ENCODE measurements at regions not wholly inside any gene's neighbourhood (a gene's known extent, or its start where the extent isn't known, plus 50 kb on each side); places are given as distances from the start of the nearest gene placed in this dataset.
A peak's percentile ranks its signal among the peaks of the same experiment; 100 is the strongest.

DNA sequence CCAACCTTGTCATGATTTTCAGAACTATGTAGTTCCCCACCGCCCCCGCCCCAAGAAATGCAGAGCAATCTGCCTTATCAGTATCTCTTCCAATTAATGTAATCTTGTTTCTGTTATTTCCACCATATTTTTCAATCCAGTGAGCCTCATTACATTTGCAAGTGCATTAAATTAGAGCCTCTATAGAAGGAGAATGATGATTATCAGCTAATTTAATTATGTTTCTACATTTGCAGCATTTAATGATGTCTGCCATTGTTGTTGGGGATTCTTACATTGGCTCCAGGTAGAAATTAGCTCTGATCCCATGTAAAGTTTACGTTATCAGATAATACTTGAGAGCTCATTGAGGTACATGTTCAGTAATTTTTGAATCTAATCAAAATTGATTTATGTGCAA is 707.0 kb upstream of the RBFOX1 start:
- TF ChIP-seq RARB (CRISPR knock-in tag; IDR thresholded peaks at IDR 0.05), result no peak
- TF ChIP-seq TCF4 (CRISPR knock-in tag; IDR thresholded peaks at IDR 0.05; ENCODE audit: borderline replicate concordance), result peak; percentile 23; the same call in 1 of the 2 replicates
- no peak for ATAC-seq

GRCh38 chr16:6618874-6619273 is 713.8 kb upstream of the RBFOX1 start:
- no peak for ATAC-seq
- TF ChIP-seq ZFP30 (CRISPR knock-in tag; IDR thresholded peaks at IDR 0.05), result no peak
- no peak for TF ChIP-seq TOX (CRISPR knock-in tag; IDR thresholded peaks at IDR 0.05; ENCODE audit: borderline replicate concordance)
- TF ChIP-seq, protein P1, sequence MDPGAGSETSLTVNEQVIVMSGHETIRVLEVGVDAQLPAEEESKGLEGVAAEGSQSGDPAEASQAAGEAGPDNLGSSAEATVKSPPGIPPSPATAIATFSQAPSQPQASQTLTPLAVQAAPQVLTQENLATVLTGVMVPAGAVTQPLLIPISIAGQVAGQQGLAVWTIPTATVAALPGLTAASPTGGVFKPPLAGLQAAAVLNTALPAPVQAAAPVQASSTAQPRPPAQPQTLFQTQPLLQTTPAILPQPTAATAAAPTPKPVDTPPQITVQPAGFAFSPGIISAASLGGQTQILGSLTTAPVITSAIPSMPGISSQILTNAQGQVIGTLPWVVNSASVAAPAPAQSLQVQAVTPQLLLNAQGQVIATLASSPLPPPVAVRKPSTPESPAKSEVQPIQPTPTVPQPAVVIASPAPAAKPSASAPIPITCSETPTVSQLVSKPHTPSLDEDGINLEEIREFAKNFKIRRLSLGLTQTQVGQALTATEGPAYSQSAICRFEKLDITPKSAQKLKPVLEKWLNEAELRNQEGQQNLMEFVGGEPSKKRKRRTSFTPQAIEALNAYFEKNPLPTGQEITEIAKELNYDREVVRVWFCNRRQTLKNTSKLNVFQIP (CRISPR knock-in tag; IDR thresholded peaks at IDR 0.05; ENCODE audit: borderline replicate concordance, low read depth), result no peak
- no peak for TF ChIP-seq GLIS3 (CRISPR knock-in tag; IDR thresholded peaks at IDR 0.05)
- TF ChIP-seq, protein P2, sequence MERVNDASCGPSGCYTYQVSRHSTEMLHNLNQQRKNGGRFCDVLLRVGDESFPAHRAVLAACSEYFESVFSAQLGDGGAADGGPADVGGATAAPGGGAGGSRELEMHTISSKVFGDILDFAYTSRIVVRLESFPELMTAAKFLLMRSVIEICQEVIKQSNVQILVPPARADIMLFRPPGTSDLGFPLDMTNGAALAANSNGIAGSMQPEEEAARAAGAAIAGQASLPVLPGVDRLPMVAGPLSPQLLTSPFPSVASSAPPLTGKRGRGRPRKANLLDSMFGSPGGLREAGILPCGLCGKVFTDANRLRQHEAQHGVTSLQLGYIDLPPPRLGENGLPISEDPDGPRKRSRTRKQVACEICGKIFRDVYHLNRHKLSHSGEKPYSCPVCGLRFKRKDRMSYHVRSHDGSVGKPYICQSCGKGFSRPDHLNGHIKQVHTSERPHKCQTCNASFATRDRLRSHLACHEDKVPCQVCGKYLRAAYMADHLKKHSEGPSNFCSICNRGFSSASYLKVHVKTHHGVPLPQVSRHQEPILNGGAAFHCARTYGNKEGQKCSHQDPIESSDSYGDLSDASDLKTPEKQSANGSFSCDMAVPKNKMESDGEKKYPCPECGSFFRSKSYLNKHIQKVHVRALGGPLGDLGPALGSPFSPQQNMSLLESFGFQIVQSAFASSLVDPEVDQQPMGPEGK (CRISPR knock-in tag; IDR thresholded peaks at IDR 0.05; ENCODE audit: borderline replicate concordance), result no peak
- no peak for TF ChIP-seq ZNF70 (CRISPR knock-in tag; IDR thresholded peaks at IDR 0.05)
- TF ChIP-seq OSR1 (CRISPR knock-in tag; IDR thresholded peaks at IDR 0.05), result no peak
- TF ChIP-seq ZNF8 (CRISPR knock-in tag; IDR thresholded peaks at IDR 0.05), result no peak
- no peak for TF ChIP-seq ESRRG (CRISPR knock-in tag; IDR thresholded peaks at IDR 0.05)
- TF ChIP-seq ZNF565 (CRISPR knock-in tag; conservative IDR thresholded peaks at IDR 0.05; ENCODE audit: low read depth), result no peak
- TF ChIP-seq PPARA (CRISPR knock-in tag; IDR thresholded peaks at IDR 0.05; ENCODE audit: borderline replicate concordance), result no peak
- TF ChIP-seq TSHZ2 (CRISPR knock-in tag; IDR thresholded peaks at IDR 0.05), result no peak
- TF ChIP-seq ZC3H10 (CRISPR knock-in tag; IDR thresholded peaks at IDR 0.05), result no peak
- TF ChIP-seq CREB5 (CRISPR knock-in tag; IDR thresholded peaks at IDR 0.05; ENCODE audit: low read depth), result no peak
- TF ChIP-seq ISL1 (CRISPR knock-in tag; IDR thresholded peaks at IDR 0.05), result no peak

- ATAC-seq, result no peak
- TF ChIP-seq TCF4 (CRISPR knock-in tag; IDR thresholded peaks at IDR 0.05; ENCODE audit: borderline replicate concordance) (no peak), ZC3H10 (CRISPR knock-in tag; IDR thresholded peaks at IDR 0.05) (no peak), ARNTL (CRISPR knock-in tag; IDR thresholded peaks at IDR 0.05; ENCODE audit: borderline replicate concordance, low read depth) (no peak), CREB5 (CRISPR knock-in tag; IDR thresholded peaks at IDR 0.05; ENCODE audit: low read depth) (no peak), ZFP3 (CRISPR knock-in tag; IDR thresholded peaks at IDR 0.05) (no peak), ZNF8 (CRISPR knock-in tag; IDR thresholded peaks at IDR 0.05) (no peak), RARB (CRISPR knock-in tag; IDR thresholded peaks at IDR 0.05) (no peak), TOX (CRISPR knock-in tag; IDR thresholded peaks at IDR 0.05; ENCODE audit: borderline replicate concordance) (no peak)
Observed at GRCh38 chr16:6616746-6617145, 715.9 kb upstream of the RBFOX1 start.

DNA sequence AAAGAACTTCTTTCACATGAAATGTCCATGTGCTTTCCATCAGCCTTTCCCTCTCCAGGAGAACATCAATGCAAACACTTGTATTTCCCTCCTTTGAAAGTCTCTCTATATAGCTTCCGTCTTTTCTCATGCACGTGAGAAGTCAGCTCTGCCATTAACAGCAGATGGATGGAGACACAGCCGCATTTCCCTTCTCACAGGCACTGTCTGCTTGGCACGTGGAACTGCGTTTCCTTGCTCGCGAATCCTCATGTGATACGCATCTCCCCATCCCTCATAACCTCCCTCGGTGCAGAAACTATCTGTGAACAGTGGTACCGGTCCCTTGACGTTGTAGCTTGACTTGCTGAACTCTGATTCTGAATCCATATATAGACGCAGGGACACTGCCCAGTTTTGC is 717.0 kb upstream of the RBFOX1 start:
- ATAC-seq, result no peak
- TF ChIP-seq ZNF70 (CRISPR knock-in tag; IDR thresholded peaks at IDR 0.05), result no peak
- TF ChIP-seq ESRRG (CRISPR knock-in tag; IDR thresholded peaks at IDR 0.05), result no peak
- TF ChIP-seq ZC3H10 (CRISPR knock-in tag; IDR thresholded peaks at IDR 0.05), result no peak
- no peak for TF ChIP-seq TOX (CRISPR knock-in tag; IDR thresholded peaks at IDR 0.05; ENCODE audit: borderline replicate concordance)
- no peak for TF ChIP-seq ZFP30 (CRISPR knock-in tag; IDR thresholded peaks at IDR 0.05)
- no peak for TF ChIP-seq ARNTL (CRISPR knock-in tag; IDR thresholded peaks at IDR 0.05; ENCODE audit: borderline replicate concordance, low read depth)
- TF ChIP-seq PPARA (CRISPR knock-in tag; IDR thresholded peaks at IDR 0.05; ENCODE audit: borderline replicate concordance), result no peak
- no peak for TF ChIP-seq SNAI2 (CRISPR knock-in tag; IDR thresholded peaks at IDR 0.05)
- no peak for TF ChIP-seq ZNF8 (CRISPR knock-in tag; IDR thresholded peaks at IDR 0.05)
- no peak for TF ChIP-seq ZFP3 (CRISPR knock-in tag; IDR thresholded peaks at IDR 0.05)
- no peak for TF ChIP-seq CREB5 (CRISPR knock-in tag; IDR thresholded peaks at IDR 0.05; ENCODE audit: low read depth)
- TF ChIP-seq TSHZ2 (CRISPR knock-in tag; IDR thresholded peaks at IDR 0.05), result no peak

All from SK-N-SH treated with all-trans-retinoic acid at 6 μM for 48 hours (cell line).